A673 (cell line): ENCODE measurements at regions not wholly inside any gene's neighbourhood (a gene's known extent, or its start where the extent isn't known, plus 50 kb on each side); places are given as distances from the start of the nearest gene placed in this dataset.

Experiments
- EZH2 ChIP-seq: fragments of 200-600 bp; sonication (generic); IDR thresholded peaks from 2 replicates; pipeline ENCODE4 v1.6.1; 2017; ENCODE audit warnings: borderline replicate concordance, low read depth, mild to moderate bottlenecking, mixed read lengths, antibody characterized with exemption, low read length; ENCODE audit not compliant: poor library complexity, severe bottlenecking
- TF ChIP-seq, protein P1 (sequence below): fragments of 300-800, 200-600 bp; sonication (generic); conservative IDR thresholded peaks from 2 replicates; pipeline ENCODE4 v1.5.1; 2017; ENCODE audit warnings: low read depth, mild to moderate bottlenecking, antibody characterized with exemption, low read length, moderate library complexity, mixed read lengths

DNA sequence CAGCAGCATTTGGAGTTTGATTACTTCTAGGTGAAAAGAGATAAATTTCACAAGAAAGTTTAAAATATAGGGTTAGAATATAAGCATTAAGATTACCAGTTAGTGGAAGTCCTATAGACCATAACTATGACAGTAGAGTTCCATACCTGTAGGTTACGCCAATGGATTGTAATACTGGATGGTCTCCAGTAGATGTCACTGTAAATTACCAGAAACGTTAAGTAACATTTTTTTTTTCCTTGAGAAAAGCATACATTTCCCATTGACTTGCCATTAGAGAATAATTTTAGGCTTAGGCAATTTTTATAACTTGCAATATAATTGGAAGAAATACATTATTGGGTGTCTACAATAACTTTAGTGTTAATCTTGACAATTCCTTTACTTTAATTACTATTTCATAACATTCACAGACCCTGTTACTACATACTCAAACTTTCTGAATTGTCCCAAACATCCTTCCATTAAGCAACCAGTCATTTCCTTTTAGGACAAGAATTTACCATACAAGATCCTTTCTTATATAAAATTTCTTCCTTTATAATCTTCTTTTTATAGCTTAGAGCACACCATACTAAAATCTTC, 304.1 kb upstream of the TECRL start:
- TF ChIP-seq, protein P1, sequence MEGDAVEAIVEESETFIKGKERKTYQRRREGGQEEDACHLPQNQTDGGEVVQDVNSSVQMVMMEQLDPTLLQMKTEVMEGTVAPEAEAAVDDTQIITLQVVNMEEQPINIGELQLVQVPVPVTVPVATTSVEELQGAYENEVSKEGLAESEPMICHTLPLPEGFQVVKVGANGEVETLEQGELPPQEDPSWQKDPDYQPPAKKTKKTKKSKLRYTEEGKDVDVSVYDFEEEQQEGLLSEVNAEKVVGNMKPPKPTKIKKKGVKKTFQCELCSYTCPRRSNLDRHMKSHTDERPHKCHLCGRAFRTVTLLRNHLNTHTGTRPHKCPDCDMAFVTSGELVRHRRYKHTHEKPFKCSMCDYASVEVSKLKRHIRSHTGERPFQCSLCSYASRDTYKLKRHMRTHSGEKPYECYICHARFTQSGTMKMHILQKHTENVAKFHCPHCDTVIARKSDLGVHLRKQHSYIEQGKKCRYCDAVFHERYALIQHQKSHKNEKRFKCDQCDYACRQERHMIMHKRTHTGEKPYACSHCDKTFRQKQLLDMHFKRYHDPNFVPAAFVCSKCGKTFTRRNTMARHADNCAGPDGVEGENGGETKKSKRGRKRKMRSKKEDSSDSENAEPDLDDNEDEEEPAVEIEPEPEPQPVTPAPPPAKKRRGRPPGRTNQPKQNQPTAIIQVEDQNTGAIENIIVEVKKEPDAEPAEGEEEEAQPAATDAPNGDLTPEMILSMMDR, result peak; percentile 54
- no peak for TF ChIP-seq EZH2
